Myocyte (in vitro differentiated cells): ENCODE measurements at regions not wholly inside any gene's neighbourhood (a gene's known extent, or its start where the extent isn't known, plus 50 kb on each side); places are given as distances from the start of the nearest gene placed in this dataset.

Source experiments
- DNase-seq: peaks from one replicate; pipeline ENCODE4 v3.0.0-alpha.2; 2012; ENCODE audit warnings: low read depth

DNA sequence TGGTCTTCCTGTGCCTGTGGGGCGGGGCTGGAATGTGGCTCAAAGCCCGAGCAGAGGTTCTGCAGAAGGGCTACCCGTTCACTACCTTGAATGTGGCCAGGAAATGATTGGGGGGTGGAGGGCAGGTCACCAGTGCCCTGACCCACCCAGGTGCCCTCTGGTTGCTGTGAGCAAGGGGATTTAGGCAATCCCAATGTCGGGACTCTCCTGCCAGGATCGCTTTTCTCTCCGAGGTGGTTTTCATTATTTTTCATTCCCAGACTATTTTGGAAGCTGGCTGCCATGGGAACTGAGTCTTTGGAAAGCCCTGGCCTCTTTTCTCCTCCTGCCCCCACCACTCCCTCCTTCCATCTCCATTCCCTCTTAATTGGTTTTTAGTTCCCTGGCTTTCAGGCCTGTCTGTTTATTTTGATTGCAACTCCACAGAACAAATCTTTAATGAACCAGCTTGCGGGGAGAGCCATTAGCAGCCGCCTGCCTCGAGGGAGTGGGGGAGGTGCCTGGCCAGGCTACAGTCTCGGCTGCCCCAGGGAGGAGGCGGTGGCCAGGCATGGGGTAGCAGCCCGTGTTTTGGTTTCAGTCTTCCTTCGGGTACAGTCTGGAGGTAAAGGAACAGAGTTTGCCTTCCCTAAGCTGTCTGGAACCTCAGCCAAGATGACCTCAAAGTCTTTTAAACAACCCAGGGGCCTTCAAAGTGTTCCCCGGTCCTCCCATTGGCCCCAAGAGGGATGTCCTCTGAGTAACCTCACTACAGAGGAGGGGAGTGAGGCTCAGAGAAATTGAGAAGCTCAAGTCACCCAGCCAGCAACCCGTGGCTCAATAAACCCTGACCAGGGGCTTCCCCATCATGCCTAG is 114.4 kb upstream of the HAAO start:
- peak; percentile 39 for DNase-seq

DNA sequence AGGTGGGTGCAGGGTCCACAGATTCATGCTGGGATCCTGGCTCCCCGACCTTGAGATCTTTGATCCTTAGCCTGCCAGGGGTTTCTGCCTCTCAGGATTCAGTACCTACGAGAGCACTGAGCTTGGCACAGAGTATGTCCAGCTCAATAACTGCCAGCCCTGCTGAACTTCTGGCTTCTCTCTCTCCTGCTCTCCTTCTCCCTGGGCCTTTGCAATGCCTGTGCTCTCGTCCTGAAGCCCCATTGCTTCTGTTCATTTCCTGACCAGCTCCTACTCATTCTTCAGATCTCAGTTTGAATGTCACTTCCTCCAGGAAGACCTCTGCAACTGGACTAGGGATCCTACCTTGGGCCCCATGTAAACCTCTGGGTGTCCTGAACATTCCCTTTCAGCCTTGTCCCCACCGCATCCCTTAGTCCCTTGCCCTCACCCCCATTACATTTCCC is 113.8 kb upstream of the HAAO start:
- no peak for DNase-seq

DNA sequence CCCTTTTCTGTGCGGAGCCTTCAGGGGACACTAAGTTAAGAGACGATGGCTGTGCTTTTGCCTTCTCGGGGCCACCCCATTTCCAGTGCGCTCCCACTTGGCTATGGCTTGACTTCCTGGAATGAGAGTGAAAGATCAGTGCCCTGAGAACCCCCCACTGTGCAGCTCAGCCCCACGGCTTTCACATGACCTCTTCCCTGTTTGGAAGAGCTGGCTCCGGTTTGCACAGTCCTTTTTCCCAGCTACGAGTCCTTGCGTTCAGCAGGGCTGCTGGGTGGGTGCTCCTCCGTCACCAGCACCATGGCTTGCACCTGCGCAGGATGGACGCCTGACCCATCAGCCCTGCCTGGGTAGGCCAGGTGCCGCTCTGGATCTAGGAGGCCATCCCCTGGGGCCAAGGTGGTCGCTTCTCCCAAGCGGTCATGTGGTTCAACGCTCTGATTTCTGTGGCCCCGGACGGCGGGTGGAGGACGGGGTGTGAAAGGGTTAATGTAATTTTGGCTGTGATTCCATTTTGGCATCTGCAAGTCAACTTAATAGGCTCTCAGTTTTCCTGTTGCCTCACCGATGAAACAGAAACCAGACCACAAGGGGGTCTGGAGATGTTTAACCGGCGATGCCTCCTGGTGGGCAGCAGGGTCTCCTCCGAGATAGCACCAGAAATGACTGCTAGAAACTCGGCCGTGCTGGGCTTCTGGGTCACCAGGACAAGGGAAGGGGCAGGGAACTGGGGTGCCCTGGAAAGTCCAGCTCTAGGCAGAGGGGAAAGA is 113.1 kb upstream of the HAAO start:
- DNase-seq: no peak

DNA sequence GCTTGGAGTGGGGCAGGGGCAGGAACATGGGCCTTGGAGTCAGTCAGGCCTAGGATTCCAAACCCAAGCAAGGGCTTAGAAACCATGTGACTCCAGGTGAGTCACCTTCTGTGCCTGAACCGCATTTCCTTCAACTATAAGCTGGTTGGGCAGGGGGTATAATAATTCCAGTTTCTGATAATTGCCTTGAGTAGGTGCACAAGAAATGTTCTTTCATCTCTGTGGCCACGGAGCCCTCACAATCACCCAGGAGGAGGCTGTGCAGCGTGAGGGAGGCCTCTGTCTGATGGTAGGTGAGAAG is 112.1 kb upstream of the HAAO start:
- DNase-seq: no peak

DNA sequence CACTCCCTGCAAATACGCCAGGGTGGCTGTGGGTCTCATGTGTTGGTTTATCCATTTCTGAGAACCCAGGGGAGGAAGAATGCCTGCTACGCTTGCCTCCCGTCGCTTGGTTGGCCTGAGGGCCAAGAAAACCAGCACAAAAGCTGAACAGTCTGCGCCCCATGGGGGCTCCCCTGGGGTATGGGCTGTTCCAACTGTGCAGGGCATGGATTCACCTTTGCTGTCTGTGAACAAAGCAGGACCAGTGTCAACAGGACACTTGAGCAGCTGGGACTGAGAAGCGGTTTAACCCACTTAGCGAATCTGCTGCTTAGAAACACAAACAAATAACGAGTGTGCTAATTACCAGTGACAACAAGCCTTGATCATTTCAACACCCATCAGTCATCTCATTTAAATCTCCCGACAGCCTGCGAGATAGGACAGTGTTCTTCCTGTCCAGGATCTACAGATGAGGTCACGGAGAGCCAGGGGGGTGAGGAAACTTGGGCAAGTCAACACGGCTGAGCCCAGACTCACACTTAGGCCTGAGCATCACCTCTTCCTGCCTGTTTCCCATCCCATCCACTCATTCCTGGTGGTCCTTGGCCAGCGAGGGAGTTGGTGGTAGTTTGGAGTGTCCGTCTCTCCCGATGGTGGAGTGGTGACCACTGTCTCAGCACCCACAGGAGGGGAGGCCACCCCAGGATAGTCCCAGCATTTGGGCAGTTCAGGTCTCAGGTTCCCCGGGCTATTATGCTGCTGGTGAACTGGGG is 111.6 kb upstream of the HAAO start:
- no peak for DNase-seq

DNA sequence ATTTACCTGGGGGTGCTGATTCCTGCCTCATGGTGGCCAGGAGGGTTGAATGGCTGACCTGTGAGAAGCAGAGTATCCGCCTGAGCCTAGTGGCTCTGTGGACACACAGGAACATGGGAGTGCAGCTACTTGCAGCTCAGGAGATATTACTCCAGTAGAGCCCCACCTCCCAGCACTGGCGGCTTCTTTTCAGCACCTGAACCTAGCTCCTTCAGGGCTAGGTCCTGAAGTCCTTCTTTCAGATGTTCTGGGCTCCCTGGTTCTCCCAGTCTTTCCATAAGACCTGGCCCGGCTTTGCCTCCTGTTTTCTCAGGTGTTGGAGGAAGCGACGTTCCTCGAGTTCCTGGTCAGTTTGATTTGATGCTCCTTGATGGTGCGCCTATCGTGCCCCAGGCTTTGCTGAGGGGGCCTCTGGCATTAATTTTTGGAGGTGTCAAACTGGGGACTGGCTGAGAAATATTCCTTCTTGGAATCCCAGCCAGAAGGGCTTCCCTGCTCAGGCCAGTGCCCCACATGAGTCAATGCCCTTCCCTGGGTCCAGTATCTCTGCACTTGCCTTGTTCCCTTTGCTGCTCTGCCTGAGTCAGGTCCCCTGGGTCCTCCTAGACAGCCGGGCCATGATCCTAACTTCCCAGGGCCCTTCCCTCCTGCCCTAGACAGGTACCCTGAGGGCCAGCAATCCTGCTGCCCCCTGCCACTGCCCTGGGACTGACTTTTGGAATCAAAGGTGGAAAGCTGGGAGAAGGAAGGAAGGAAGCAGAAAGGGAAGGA is 110.7 kb upstream of the HAAO start:
- DNase-seq: no peak

DNA sequence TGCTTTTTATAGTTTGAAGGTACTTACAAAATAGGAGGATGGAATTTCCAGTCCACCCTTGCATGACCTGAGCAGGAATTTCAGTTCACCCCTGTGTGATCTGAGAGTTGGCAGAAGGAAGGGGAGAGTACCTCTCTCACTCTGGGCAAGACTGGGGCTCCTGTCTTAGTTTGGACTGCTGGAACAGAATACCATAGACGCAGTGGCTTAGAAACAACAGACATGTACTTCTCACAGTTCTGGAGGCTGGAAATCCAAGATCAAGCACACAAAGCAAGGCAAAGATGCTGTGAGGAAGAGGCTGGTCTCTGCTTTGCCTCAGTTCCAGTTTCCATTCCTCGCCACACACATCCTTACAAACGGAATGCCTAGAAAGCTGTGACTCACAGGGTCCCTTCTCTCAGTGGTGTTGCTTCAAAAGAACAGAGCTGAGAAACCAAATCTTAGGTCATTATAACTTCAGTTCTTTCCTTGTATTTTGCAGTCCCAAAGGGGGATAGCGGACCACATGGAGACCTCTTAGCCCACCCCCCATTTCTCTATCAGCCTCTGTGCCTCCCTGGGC is 108.8 kb upstream of the HAAO start:
- no peak for DNase-seq

DNA sequence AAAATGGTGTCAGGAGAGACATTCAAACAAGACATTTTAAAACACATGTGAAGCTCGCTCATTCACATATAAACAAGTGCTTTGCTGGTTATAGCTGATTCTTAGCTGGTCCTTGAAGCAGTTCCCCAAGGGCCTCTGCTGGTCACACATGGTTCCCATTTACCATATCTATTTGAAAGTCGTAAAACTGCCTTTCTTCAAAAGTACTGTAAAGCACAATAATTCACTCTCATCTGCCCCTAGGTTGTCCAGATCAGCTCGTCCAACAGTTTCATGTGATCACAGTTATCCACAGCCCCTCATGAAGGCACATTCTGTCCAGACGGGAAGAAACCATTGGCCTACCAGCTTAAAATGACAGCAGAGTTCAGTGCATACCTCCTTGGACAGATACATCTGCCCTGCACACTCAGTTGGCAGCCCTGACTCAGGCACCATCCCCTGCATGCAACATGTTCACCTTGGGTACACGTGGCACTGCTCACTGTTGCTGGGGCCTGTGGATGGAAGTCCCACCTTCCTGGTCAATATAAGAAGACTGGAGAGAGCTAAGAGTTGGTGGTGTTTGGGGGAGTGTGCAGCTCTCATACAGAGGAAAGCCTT is 108.0 kb upstream of the HAAO start:
- no peak for DNase-seq

DNA sequence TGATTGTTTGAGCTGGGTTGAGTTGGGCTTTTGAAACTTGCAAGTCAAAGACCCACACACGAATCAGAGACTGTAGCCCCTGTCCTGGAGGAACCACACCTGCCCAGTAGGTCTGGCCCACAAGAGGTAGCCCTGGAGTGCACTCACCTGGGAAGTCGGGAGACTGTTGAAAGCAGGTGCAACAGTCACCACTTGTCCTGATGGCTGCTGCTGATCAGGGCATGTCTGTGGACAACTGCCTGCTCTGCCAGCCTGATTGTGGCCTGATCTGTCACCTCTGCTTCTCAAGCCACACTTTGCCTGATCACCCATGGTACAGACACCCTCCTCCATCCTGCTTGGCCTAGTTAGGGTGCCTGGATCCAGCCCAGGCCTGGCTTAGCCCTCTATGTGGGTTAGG is 105.0 kb upstream of the HAAO start:
- DNase-seq: no peak

DNA sequence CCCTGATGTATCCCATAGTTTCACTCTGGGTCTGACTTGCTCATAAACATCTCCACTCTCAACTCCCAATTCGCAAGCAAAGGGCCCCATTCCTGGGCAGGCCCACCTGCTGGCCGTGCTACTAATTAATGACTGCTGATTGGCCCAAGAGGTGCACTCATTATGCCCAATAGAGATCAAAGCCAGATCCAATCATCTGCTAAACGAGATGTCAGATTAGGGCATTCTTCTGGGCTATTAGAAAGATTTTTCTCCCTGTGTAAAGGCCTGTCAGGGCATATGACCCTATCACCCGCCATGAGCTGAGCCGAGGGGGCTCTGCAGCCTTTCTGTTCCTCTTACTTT is 103.4 kb upstream of the HAAO start:
- DNase-seq: no peak

DNA sequence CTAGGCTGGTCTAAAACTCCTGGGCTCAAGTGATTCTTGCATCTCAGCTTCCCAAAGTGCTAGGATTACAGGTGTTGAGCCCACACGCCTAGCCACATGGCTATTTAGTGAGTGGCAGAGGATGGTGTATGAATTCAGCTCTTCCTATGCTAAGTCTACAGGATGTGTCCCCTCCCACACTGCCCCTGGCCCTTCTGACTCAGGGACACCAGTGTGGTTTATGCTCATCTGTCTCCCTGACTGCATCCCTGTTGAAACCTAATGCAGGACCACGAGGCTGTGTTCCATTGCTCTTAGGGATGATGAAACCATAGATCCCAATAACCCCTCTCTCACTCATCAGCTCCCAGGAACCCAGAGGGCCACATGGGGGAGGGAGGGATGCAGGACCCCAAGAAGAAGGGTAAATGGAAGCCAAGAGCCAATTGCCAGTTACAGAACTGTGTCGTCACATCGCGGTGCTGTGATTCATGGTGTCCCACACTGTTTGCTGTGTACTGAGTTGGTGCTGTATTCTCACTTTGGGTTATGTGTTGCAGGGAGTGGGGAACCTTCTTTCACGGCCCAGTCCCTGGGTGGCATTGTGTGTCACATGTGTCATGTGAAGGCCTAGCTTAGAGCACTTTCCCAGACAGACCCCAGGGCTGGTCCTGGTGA is 102.9 kb upstream of the HAAO start:
- no peak for DNase-seq

DNA sequence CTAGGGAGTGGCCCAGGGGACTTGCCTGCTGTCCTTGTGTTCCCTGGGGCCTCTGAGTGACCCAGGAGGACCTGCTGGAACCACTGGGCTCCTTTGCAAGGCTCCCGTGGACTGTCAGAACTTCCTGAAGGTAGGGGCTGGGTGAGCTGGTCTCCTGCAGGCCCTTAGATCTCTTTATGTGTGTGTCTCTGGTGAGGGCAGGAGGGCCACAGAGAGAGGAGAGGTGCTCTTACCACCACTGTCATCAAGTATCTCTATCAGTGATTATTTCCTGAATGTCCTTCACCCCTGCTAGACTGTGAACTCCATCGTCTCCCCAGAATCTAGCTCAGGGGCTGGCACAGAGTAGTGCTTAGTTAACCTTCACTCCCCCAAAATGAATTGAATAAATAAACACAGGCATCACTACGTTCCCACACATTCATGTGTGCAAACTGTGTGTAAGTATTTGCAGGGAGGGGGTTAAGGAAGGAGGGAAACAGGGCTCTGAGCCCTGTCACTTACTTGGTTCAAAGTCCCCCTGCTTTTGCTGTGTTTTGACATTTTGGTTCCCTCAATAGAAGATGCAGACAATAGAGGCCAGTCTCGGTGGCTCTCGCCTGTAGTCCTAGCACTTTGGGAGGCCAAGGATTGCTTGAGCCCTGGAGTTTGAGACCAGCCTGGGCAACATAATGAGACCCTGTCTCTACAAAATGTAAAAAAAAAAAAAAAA is 100.8 kb upstream of the HAAO start:
- DNase-seq: no peak

DNA sequence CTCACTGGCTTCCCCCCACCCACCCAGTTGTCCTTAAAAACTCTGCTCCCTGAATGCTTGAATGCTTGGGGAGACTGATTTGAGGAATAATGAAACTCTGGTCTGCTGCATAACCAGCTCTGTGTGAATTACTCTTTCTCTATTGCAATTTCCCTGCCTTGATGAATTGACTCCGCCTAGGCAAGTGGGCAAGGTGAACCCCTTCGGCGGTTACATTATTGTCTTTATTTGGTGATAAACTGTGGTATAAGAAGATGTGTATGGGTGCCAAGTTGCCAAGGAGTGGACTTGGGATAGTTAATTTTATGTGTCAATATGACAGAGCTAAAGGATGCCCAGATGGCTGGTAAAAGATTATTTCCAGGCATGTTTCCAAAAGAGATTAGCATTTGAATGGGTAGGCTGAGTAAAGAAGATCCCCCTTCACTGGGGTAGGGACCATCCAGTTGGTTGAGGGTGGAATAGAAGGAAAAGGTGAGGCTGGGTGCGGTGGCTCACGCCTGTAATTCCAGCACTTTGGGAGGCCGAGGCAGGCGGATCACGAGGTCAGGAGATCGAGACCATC is 98.5 kb upstream of the HAAO start:
- no peak for DNase-seq

DNA sequence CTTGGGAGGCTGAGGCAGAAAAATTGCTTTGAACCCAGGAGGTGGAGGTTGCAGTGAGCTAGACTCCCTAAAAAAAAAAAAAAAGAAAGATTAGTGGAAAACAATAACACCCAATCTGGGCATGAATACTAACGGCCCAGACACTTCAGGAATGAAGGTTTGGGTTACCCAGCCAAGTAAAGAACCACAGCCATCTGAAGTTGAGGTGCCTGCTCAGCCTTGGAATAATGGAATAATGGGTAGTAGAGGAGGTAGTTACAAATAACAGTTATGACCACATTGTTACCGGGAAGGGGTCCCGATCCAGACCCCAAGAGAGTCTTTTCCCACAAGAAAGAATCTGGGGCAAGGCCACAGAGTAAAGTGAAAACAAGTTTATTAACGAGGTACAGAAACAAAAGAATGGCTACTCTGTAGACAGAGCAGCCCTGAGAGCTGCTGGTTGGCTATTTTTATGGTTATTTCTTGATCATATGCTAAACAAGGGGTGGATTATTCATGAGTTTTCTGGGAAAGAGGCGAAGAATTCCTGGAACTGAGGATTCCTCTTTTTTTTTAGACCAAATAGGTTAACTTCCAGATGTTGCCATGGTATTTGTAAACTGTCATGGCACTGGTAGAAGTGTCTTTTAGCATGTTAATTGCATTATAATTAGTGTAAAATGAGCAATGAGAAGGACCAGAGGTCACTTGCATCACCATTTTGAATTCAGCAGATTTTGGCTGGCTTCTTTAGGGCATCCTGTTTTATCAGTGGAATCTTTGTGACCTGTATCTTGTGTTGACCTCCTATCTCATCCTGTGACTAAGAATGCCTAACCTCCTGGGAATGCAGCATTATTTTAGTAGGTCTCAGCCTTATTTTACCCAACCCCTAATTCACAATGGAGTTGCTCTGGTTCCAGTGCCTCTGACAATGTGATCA is 96.2 kb upstream of the HAAO start:
- peak; percentile 75 for DNase-seq

DNA sequence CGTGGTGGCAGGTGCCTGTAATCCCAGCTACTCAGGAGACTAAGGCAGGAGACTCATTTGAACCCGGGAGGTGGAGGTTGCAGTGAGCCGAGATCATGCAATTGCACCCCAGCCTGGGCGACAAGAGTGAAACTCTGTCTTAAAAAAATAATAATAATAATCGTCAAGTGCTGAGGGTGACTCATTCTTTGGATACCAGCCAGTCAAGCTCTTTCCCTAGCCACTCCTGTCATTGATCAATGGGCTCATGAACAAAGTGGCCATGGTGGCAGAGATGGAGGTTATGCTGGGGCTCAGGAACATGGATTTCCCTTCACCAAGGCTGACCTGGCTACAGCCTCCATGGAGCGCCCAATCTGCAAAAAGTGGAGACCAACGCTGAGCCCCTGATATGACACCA is 94.5 kb upstream of the HAAO start:
- DNase-seq: no peak

DNA sequence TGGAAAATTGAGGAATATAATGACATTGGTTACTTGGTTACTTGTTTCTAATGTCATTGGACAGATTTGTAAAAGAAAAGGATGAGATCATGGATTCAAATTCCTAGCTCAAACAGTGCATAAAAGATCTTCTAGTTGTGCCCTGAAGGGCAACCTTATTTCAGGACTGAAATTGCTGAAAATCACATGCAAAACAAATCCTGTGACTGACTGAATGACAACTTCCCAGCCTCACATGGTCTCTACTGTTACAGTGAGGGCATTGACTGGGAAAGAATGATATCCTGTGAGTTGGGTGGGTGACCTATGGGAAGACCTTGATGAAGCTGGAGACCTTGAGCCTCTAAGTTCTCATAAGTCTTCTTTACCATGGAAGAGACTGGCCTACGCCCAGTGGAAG is 90.4 kb upstream of the HAAO start:
- no peak for DNase-seq

DNA sequence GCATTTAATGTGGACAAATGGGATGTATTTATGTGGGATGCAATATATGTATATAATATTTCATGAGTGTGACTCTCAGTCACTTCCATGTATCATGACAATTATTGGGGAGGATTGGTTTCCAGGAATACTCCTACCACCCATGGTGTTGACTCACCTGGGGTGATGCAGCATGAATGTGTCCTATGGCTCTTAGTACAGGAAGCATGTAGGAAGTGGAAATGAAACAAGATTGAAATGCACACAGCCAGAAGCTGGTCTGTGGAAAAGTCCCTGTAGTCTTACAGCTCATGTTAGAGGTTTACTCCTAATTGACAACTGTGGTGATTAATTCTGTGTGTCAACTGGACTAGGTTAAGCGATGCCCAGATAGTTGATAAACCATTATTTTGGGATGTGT is 89.3 kb upstream of the HAAO start:
- no peak for DNase-seq
